Fibroblast of skin of back (primary cell): ENCODE measurements at regions not wholly inside any gene's neighbourhood (a gene's known extent, or its start where the extent isn't known, plus 50 kb on each side); places are given as distances from the start of the nearest gene placed in this dataset.

ENCODE experiments used
- DNase-seq: peaks from one replicate; pipeline ENCODE4 v3.0.0-alpha.2; 2013

- DNase-seq: no peak
These were observed 117.3 kb downstream of the BEGAIN start for GRCh38 chr14:100469632-100470522.

- no peak for DNase-seq
These were observed 116.7 kb downstream of the BEGAIN start for GRCh38 chr14:100470523-100470897.

DNA sequence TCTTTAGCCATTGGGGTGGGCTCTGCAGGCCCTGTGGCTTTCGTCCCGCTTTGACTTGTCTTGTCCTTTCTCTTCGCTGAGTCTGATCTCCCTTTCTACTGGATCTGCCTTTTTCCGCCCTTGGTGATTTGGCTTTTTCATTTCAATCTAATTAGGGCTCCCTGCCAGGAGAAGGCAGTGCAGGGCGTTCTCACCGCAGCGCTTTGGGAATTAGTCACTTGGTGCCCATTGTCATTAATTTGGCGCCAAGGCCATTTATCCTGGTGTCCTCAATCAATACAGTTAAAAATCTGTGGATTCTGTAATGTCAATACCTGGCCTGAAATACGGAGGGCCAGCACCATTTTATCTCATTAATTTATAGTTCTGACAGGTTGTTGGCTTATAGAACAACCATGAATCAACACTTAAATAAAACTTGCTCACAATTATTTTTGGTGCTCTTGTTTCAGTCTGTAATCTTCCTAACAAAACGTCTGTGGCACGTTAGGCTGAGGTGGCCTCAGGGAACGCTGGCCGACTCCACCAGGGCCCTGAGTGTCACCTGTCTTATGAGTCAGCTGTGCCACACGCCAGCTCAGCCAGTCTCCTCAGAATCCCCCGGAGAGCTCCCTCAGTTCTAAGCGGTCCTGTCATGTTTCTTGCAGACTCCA is 115.7 kb downstream of the BEGAIN start:
- DNase-seq: no peak

GRCh38 chr14:100472094-100472455 is 115.1 kb downstream of the BEGAIN start:
- no peak for DNase-seq

GRCh38 chr14:100472491-100472890 is 114.7 kb downstream of the BEGAIN start:
- no peak for DNase-seq

DNA sequence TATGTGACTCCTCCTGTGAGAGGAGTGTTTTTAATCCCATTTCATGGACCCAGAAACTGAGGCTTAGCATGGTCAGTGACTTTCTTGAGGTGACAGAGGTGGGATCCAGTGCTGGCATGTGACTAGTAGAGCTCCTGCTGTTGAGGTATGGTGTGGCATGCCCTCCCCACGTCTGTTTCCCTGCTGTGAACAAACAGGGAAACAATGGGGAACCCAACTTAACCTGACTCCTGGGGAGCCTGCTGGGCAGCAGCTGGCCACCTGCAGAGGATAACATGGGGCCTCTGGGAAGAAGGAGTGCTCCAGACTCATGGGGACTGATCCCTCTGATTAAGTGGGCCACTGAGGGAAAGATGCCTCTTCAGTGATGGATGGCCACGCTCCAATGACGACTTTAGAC is 114.0 kb downstream of the BEGAIN start:
- no peak for DNase-seq

GRCh38 chr14:100474196-100474595 is 113.0 kb downstream of the BEGAIN start:
- DNase-seq: no peak

- no peak for DNase-seq
These were observed 111.9 kb downstream of the BEGAIN start for GRCh38 chr14:100475268-100475667.

DNA sequence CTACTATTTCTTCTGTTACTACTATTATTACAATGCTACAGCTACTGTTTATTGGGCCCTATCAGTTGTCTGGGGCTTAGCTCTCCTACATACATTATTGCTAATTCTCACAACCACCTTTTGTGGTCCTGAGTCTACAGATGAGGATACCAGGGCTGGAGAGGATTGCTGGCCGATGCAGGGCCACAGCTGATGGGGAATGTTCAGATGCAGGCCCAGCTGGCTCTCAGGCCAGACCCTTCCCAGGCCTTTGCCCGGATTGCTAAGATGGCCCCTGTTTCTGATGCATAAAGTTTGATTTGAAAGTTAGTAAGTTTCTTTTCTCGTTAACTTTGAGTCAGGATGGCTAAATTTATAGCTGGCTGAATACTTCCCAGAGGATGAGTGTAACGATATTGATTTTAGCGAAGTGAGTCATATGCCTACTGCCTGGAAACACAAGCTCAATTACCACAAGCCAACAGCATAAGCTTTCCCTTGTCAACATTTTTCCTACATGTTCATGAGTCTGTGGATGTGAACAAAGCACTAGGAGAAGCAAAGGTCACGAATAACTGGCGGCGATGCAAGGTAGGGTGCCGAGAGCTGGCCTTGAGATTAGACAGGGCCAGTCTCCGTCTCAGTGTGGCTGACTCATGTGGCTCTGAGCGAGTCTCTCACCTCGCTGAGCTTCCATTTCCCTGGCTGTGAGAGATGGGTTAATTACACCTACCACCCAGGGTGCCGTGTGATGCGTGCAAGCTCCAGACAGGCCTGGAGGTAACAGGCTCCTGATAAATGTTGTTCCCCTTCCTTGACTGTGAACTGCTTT is 111.0 kb downstream of the BEGAIN start:
- DNase-seq: peak; percentile 95

DNA sequence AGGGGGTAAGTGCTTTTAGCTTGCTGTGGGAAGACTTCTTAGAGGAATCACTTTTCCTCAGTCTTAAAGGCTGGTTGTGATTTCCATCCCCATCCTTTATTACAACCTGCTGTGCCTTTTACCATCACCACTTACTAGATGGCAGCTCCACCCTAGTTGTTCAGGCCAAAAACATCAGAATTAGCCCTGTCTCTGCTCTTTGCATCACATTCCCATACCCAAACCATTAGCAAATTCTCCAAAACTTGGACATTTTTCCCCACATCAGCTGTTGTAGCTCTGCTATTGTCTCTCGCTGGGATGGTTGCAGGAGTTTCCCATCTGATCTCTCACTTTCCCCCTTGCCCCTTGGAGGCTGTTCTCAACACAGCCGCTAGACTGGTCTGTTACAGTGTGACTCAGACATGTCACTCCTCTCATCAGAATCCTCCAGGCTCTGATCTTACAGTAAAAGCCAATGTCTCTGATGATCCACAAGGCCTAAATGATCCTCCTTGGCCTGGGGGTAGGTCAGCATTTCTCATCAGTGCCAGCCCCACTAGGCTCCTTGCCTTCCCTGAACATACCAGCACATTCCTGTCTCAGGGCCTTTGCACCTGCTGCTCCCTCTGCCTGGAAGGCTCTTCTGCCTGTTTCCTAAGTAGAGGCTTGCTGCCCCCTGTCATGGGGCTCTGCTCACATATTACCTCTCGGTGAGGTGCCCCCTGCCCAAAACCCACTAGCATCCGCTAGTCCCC is 102.5 kb downstream of the BEGAIN start:
- DNase-seq: peak; percentile 8

- DNase-seq: peak; percentile 96
These were observed 101.0 kb downstream of the BEGAIN start for GRCh38 chr14:100486025-100486828.
